Neural progenitor cell (in vitro differentiated cells): ENCODE measurements at regions not wholly inside any gene's neighbourhood (a gene's known extent, or its start where the extent isn't known, plus 50 kb on each side); places are given as distances from the start of the nearest gene placed in this dataset.

Source experiments
- DNase-seq: peaks from one replicate; pipeline ENCODE4 v3.0.0-alpha.2; 2016; ENCODE audit warnings: low spot score
- H2AFZ ChIP-seq: fragments of 200-600 bp; sonication (generic); replicated peaks from 2 replicates; pipeline ENCODE4 v1.6.1; 2016; ENCODE audit warnings: antibody characterized with exemption
- H3F3A ChIP-seq: fragments of 200-600 bp; sonication (generic); 2 replicates; pipeline ENCODE4 v1.6.1; 2016; ENCODE audit warnings: antibody characterized with exemption, low read depth
- H3K27ac ChIP-seq: fragments of 200-600 bp; sonication (generic); 2 replicates; pipeline ENCODE4 v1.5.1; 2016; ENCODE audit warnings: mild to moderate bottlenecking
- H3K27me3 ChIP-seq: fragments of 200-600 bp; sonication (generic); 2 replicates; pipeline ENCODE4 v1.6.1; 2016; ENCODE audit warnings: mild to moderate bottlenecking, moderate library complexity
- H3K36me3 ChIP-seq: fragments of 200-600 bp; sonication (generic); 2 replicates; pipeline ENCODE4 v1.5.1; 2016
- H3K4me1 ChIP-seq: fragments of 200-600 bp; sonication (generic); 2 replicates; pipeline ENCODE4 v1.6.1; 2016; ENCODE audit warnings: mixed run types
- H3K4me2 ChIP-seq: fragments of 200-600 bp; sonication (generic); 2 replicates; pipeline ENCODE4 v1.6.1; 2016
- H3K4me3 ChIP-seq: fragments of 200-600 bp; sonication (generic); 2 replicates; pipeline ENCODE4 v1.5.1; 2016
- H3K79me2 ChIP-seq: fragments of 200-600 bp; sonication (generic); 2 replicates; pipeline ENCODE4 v1.6.1; 2016; ENCODE audit warnings: low read depth
- H3K9ac ChIP-seq: fragments of 200-600 bp; sonication (generic); 2 replicates; pipeline ENCODE4 v1.6.1; 2016
- H3K9me3 ChIP-seq: fragments of 200-600 bp; sonication (generic); 2 replicates; pipeline ENCODE4 v1.5.1; 2016; ENCODE audit warnings: low read depth
- H4K20me1 ChIP-seq: fragments of 200-600 bp; sonication (generic); 2 replicates; pipeline ENCODE4 v1.6.1; 2016; ENCODE audit warnings: low read depth
- H3K27ac Mint-ChIP-seq: 3 replicates; pipeline ENCODE4 v1.8.0; 2021; ENCODE audit warnings: mixed read lengths
- H3K27me3 Mint-ChIP-seq: 2 replicates; pipeline ENCODE4 v1.8.0; 2022; ENCODE audit warnings: low read depth, mild to moderate bottlenecking, inconsistent platforms, moderate library complexity, mixed read lengths; ENCODE audit not compliant: insufficient read depth
- H3K36me3 Mint-ChIP-seq: 3 replicates; pipeline ENCODE4 v1.8.0; 2021; ENCODE audit warnings: mixed read lengths
- H3K4me1 Mint-ChIP-seq: 3 replicates; pipeline ENCODE4 v1.8.0; 2021; ENCODE audit warnings: mixed read lengths
- H3K4me3 Mint-ChIP-seq: 3 replicates; pipeline ENCODE4 v1.8.0; 2021; ENCODE audit warnings: mild to moderate bottlenecking, moderate library complexity, mixed read lengths
- H3K9me3 Mint-ChIP-seq: 3 replicates; pipeline ENCODE4 v1.8.0; 2020; ENCODE audit warnings: mixed read lengths
- CTCF ChIP-seq: fragments of 200-600 bp; sonication (generic); IDR thresholded peaks from 2 replicates; pipeline ENCODE4 v1.5.1; 2017; ENCODE audit warnings: antibody characterized with exemption, mild to moderate bottlenecking
- EZH2 ChIP-seq: fragments of 200-600 bp; sonication (generic); IDR thresholded peaks from 2 replicates; pipeline ENCODE4 v1.6.1; 2017; ENCODE audit warnings: antibody characterized with exemption, mild to moderate bottlenecking, moderate library complexity
- EZH2phosphoT487 ChIP-seq: fragments of 200-600 bp; sonication (generic); IDR thresholded peaks from 2 replicates; pipeline ENCODE4 v1.6.1; 2017; ENCODE audit warnings: antibody characterized with exemption

- no peaks in the 10 kb centered on the region for H3K27me3 ChIP-seq
- H3K9ac ChIP-seq, result no peak overlapping the region
- TF ChIP-seq EZH2phosphoT487 (no peak), EZH2 (no peak), CTCF (no peak)
- peaks cover 8% of the 10 kb centered on the region for H3K4me1 Mint-ChIP-seq
- no peak overlapping the region for H3K27ac Mint-ChIP-seq
- no peaks in the 10 kb centered on the region for H3K4me1 ChIP-seq
- no peaks in the 10 kb centered on the region for H3K79me2 ChIP-seq
- H3K36me3 Mint-ChIP-seq, result no peaks in the 10 kb centered on the region
- H2AFZ ChIP-seq, result no peak overlapping the region
- H3F3A ChIP-seq, result no peaks in the 10 kb centered on the region
- H3K36me3 ChIP-seq, result no peaks in the 10 kb centered on the region
- H3K9me3 Mint-ChIP-seq, result no peaks in the 10 kb centered on the region
- H3K4me3 Mint-ChIP-seq, result no peak overlapping the region
- no peaks in the 10 kb centered on the region for H3K9me3 ChIP-seq
- no peak for DNase-seq
- H3K27me3 Mint-ChIP-seq, result peaks cover 4% of the 10 kb centered on the region
- H3K27ac ChIP-seq, result no peak overlapping the region
- H4K20me1 ChIP-seq, result no peaks in the 10 kb centered on the region
- no peak overlapping the region for H3K4me2 ChIP-seq
- no peak overlapping the region for H3K4me3 ChIP-seq
Measured at GRCh38 chr11:112316971-112317370, 56.3 kb upstream of the PLET1 start.

- Mint-ChIP-seq H3K27me3 (peaks cover 4% of the 10 kb centered on the region), H3K4me3 (no peak overlapping the region)
Measured at GRCh38 chr11:112318184-112318591, 57.5 kb upstream of the PLET1 start.

GRCh38 chr11:112318661-112319060 lies 58.0 kb upstream of the PLET1 start:
- Histone ChIP-seq H3K27me3 (no peaks in the 10 kb centered on the region), H3K79me2 (no peaks in the 10 kb centered on the region), H3K27ac (no peak overlapping the region), H3K4me1 (no peaks in the 10 kb centered on the region), H3F3A (no peaks in the 10 kb centered on the region), H2AFZ (no peak overlapping the region), H3K9me3 (no peaks in the 10 kb centered on the region), H3K4me2 (no peak overlapping the region), H3K36me3 (no peaks in the 10 kb centered on the region), H3K9ac (no peak overlapping the region), H4K20me1 (no peaks in the 10 kb centered on the region), H3K4me3 (no peak overlapping the region)
- TF ChIP-seq CTCF (no peak), EZH2phosphoT487 (no peak), EZH2 (no peak)
- H3K36me3 Mint-ChIP-seq, result no peaks in the 10 kb centered on the region
- H3K4me1 Mint-ChIP-seq, result peaks cover 10% of the 10 kb centered on the region
- H3K27ac Mint-ChIP-seq, result no peak overlapping the region
- peaks cover 4% of the 10 kb centered on the region for H3K27me3 Mint-ChIP-seq
- DNase-seq, result no peak
- H3K9me3 Mint-ChIP-seq, result peaks cover under 1% of the 10 kb centered on the region
- no peak overlapping the region for H3K4me3 Mint-ChIP-seq

More at GRCh38 chr11:112318184-112318591, 57.5 kb upstream of the PLET1 start:
- H3K4me2 ChIP-seq, result no peak overlapping the region
- Mint-ChIP-seq H3K4me1 (peaks cover 10% of the 10 kb centered on the region), H3K36me3 (no peaks in the 10 kb centered on the region), H3K27ac (no peak overlapping the region), H3K9me3 (no peaks in the 10 kb centered on the region)
- H3K27me3 ChIP-seq, result no peaks in the 10 kb centered on the region
- no peaks in the 10 kb centered on the region for H4K20me1 ChIP-seq
- H3K36me3 ChIP-seq, result no peaks in the 10 kb centered on the region
- no peaks in the 10 kb centered on the region for H3K4me1 ChIP-seq
- no peak overlapping the region for H3K4me3 ChIP-seq
- H3K79me2 ChIP-seq, result no peaks in the 10 kb centered on the region
- no peak overlapping the region for H3K27ac ChIP-seq
- H3F3A ChIP-seq, result no peaks in the 10 kb centered on the region
- H2AFZ ChIP-seq, result no peak overlapping the region
- DNase-seq, result no peak
- no peak overlapping the region for H3K9ac ChIP-seq
- TF ChIP-seq EZH2phosphoT487 (no peak), CTCF (no peak), EZH2 (no peak)
- no peaks in the 10 kb centered on the region for H3K9me3 ChIP-seq
